Dermis microvascular lymphatic vessel endothelial cell (primary cell): ENCODE measurements at regions not wholly inside any gene's neighbourhood (a gene's known extent, or its start where the extent isn't known, plus 50 kb on each side); places are given as distances from the start of the nearest gene placed in this dataset.

Experiments used
- DNase-seq, 2 donors: peaks; one replicate each; pipeline versions ENCODE4 v3.0.0 to v3.0.0-alpha.2; 2010; ENCODE audit warnings: low read depth in 2 of 2

DNA sequence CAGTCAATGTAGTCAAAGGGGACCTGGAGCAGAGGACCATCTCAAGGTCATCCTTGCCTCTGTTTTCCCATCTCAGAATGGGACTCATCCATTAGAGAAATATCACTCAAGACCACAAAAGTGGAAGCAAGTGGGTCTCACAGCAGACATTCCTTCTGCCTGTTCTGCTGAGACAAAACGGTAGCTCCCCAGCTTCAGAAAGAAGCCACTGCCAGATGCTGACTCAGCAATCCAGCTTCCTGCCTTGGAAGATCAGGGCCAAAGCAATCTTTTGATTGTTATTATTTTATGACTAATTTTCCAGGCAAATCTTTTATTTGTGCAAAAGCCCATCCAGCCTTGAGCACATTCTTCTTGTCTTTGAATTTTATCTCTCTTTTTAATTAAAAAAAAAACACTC, 86.8 kb downstream of the CCT6B start:
- DNase-seq = no peak

DNA sequence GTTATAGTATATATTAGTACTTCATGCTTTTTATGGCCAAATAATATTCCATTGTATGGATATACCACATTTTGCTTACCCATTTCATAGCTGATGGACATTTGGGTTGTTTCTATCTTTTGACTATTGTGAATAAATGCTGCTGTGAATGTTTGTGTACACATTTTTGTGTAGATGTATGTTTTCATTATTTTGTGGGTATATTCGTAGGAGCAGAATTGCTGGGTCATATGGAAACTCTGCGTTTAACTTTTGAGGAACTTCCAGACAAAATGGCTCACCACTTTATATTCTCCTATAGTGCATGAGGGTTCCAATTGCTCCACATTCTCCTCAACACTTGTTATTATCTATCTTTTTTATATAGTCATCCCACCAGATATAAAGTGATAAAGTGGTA, 88.6 kb downstream of the CCT6B start:
- DNase-seq = no peak

DNA sequence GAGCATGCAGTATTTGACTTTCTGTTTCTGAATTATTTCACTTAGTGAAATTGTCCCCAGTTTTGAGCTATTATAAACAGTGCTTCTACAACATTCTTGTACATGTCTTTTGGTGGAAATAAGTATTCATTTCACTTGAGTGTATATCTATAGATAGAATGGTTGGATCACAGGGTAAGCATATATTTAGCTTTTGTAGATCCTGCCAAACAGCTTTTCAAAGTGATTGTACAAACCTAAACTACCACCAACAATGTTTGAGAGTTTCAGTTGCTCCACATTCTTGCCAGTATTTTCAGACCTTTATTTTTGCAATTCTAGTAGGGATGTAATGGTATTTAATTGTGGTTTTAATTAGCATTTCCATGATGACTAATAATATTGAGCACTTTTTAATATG, 91.6 kb downstream of the CCT6B start:
- DNase-seq = no peak

- DNase-seq = no peak
Observed at GRCh38 chr17:34865716-34866115, 95.5 kb downstream of the CCT6B start.

GRCh38 chr17:34862384-34862783, 98.9 kb downstream of the CCT6B start:
- DNase-seq = no peak

DNA sequence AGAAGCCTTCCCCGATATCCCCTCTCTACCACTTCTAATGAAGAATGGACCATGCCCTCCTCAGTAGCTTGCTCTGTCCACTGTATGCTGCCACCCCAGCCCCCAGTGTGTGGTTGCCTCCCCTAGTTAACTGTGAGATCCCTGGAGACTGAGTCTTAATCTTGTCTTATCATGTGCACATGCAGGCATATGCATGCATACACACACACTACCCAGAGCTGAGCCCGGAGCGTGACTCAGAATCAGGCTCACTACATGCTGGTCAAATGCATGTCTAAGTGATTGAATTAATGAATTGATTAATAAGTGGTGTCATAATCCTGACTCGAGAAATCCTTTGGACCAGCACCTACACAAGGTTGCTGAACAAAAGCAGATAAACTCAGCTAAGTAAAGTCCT, 99.4 kb downstream of the CCT6B start:
- no peak for DNase-seq

DNA sequence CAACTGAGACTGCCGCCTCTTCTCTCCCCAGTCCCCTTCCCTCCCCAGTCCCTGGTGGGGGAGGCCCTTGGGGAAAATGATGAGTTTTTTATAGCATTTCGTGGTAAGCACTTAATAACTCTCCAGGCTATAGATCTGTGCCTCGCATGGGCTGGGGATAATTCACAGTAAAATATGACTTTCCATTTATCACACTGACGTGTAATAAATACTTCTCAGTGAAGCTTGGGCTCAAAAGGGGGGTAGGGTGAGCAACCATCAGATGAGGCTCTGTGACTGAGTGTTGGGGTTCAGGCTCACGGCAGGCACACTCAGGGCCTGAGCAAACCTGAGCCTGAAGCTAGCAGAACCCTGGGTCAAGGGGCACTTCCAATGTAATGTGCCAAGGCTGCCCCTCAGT, 101.6 kb downstream of the CCT6B start:
- DNase-seq = no peak

DNA sequence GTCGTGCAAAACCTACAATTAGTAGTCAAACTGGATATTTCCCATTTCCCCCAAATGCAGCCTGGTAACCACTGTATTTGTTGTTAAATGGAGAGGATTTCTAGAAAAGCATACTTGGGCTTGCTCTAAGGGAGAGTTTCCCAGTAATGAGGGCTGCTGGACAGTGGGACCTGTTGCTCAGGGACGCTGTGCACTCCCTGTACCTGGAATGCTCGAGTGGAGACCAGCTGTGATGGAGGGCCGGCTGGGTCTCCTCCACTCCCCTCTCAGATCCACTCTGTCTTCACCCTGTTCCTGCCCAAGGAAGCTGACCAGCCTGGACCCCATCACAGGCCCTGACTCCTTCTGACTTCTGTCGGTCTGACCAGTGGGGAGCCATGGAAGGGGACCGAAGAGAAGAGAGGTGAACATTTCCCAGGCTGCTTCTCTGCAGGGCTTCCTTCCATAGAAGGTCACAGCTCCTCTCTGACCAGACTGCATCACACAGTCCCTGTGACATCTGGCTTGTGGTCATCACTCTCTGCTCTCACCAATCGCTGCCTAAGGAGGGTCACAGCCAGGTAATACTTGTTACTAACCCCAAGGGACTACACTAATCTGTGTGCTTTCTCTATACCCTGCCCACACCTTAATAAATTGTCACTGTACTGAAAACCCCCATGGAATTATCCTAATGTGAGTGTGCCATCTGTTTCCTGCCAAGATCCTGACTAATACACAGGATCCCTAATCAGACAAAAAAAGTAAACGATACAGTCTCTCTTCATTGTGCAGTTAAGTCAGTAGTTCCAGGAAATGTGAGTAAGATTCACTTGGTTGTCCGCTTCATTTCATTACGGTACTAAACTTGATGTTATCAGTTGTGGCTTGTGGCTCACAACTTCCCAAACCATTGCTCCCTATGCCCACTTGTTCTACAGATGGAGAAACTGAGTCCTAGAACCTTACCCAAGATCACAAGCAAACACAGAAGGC, 102.4 kb downstream of the CCT6B start:
- DNase-seq = peak in 1 of 2 donors; percentile 18

DNA sequence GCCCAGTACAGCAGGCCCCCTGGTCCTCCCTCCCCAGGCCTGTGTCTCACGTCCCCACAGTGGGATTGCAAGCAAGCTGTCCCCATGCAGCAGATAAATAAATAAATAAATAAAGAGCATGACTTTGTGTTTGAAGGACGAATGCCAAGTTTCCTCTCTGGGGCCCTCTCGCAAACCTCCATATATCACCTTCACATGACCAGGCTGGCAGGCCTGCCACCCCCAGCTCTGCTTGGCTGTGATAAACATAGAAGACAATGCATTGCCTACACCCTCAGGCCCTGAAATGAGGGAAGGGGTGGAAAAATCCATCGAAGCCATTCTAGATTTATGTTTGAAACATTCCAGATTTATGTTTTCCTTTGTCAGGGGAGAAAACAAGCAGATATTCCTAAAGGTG, 107.3 kb downstream of the CCT6B start:
- no peak for DNase-seq

- no peak for DNase-seq
Observed at GRCh38 chr17:34852614-34853013, 108.6 kb downstream of the CCT6B start.

DNA sequence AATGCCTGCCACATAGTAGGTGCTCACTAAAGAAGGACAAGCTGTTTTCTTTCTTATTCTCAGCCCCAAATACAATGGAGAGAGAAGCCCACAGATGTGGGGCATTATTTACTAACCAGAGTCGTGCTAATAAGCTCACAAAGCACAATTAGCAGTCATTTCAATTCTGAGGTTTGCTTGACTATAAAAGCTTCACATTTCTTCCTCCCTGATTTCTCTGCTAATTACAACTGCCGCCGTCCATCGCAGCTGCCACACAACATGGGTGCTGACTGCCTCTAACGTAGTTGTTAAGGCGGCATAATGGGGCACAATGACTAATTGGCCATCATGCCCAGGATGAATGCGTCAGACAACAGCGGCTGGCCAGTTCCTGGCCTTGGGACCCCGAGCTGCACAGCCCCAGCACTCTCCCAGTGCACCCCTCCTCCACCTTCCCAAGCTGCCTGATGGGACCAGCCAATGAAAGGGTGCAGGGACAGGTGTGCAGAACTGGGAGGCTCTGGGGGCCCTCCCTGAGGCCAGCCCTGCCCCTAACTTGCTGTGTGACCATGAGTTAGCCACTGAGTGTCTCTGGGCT, 109.2 kb downstream of the CCT6B start:
- DNase-seq = no peak

- no peak for DNase-seq
Observed at GRCh38 chr17:34850964-34851363, 110.3 kb downstream of the CCT6B start.

DNA sequence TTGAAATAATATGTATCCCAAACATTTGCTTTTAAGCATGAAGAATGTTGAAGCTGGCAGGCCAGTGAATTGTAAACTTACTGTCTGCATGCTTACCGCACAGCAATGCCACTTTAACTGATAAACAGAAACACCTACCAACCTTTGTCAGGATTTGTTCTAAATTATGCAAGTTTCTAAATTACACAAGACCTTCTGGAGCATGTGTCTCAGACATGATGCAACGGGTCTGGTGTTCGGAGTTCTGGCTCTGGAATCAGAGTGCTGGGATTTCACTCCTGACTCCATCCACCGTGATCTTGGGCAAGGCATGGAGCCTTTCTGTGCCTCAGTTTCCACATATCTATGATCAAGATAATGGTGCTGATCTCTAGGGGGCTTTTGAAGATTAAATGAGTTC, 111.2 kb downstream of the CCT6B start:
- DNase-seq = no peak

DNA sequence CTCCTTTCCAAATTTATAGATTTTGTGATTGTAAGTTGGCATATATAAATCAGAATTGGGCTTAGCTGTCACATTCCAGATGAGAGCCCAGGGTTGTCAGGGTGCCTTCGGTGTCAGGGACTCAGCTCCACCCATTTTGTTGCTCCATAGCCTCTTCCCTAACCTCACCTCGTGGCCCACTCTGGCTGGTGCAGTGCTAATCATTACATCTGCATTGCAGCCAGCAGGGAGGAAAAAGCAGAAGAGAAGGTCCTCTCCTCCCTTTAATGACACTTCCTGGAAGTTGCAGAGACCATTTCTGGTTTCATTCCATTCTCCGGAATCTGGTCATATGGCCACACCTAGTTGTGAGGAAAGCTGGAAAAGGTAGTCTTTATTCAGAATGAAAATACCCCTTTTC, 113.3 kb downstream of the CCT6B start:
- DNase-seq = no peak

- no peak for DNase-seq
Observed at GRCh38 chr17:34845296-34845695, 116.0 kb downstream of the CCT6B start.

- DNase-seq = no peak
Observed at GRCh38 chr17:34843682-34844081, 117.6 kb downstream of the CCT6B start.

DNA sequence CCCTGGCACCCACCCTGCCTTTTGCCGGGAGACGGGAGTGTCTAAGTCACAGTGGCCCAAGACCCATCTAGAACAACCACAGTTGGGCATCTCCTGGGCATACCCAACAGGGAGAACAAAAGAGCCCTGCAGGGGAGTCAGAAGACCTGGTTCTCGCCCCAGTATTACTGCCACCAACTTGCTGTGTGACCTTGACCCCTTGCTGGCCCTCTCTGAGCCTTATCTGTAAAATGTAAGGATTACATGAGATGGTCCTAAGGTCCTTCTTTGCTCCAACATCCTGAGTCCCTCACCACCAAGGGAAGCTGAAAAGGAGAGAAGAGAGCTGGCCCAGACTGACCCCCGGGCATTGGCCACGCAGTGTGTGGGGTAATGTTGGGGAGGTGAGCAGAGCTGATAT, 119.0 kb downstream of the CCT6B start:
- DNase-seq = no peak

DNA sequence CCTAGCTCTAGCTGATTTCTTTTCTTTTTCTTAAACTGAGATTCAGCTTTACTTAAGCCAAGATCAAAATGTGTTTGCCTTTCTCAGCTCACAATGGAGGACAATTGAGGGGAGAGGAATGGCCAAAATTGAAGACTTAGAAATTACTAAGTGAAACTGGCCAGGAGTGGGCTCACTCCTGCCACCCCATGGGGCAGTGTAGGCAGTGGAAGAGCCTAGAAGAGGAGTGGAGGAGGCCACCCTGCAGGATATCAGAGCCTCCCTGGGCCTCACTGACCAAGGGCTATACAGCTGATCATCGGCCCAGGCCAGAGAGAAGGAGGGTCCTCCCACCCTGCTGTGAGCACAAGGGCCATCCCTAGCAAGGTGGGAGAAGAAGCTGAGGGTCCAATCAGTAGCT, 119.8 kb downstream of the CCT6B start:
- no peak for DNase-seq

GRCh38 chr17:34840750-34841149, 120.5 kb downstream of the CCT6B start:
- DNase-seq = no peak

- no peak for DNase-seq
Observed at GRCh38 chr17:34837876-34838478, 123.3 kb downstream of the CCT6B start.

DNA sequence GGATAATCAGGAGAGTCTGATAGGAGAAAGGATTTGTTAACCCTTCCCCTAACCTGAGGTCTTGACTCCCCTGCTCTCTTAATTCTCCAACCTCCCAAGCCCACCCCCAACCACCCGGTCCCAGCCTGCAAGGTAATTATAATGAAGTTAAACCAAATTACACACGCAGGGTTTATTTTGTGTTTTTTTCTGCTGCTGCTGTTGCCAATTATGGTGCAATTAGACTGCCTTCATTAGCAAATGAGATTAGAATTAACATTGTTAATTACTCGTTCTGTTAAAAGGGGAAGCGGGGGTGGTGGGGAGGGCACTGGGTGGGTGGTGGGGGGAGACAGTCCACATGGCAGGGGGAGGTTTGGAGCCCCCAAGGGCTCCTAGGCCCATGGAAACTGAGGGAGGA, 128.9 kb downstream of the CCT6B start:
- DNase-seq = no peak

DNA sequence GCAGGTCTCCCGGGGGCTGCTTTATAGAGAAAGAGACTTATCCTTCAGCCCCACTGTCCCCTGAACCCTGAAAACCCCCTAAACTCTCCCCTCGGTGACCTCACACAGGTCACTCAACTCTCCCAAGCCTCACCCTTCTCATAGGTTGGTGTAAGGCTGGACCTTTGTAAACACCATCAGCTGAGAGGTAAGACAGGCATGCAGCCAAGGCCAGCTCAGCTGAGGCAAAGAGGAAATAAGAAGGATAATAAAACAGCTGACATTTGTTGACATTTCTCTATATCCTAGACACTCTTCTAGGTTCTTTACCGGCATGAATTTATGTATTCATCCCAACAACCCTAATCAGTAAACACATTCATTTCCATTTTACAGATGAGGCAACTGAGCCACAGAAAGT, 134.3 kb downstream of the CCT6B start:
- DNase-seq = no peak

- no peak for DNase-seq
Observed at GRCh38 chr17:34826332-34826731, 134.9 kb downstream of the CCT6B start.
